A673 (cell line): ENCODE measurements at regions not wholly inside any gene's neighbourhood (a gene's known extent, or its start where the extent isn't known, plus 50 kb on each side); places are given as distances from the start of the nearest gene placed in this dataset.
"Not testable (repeated sequence)": the region's sequence is repeated elsewhere in the genome, so short reads cannot be mapped to it uniquely, and the experiment has no call there.

ENCODE experiments used
- BruUV-seq: library from RNA; stranded (reverse); fragments of 400-500 nt; replicated peaks from 2 replicates; lab custom pipeline; 2021; lab: Mats Ljungman, UMichigan
- CTCF ChIA-PET: fragments of 300-600 bp; sonication (Branson Sonifier 250); formaldehyde crosslinking; loops from one replicate; lab custom pipeline; 2022; ENCODE audit warnings: antibody characterized with exemption; lab: Charles Lee
- POLR2A ChIA-PET: fragments of 300-600 bp; sonication (Branson Sonifier 250); formaldehyde crosslinking; loops from one replicate; lab custom pipeline; 2022; ENCODE audit warnings: antibody characterized with exemption; ENCODE audit not compliant: low non-redundant PET; lab: Charles Lee
- DNase-seq: peaks from one replicate; pipeline ENCODE4 v3.0.0-alpha.2; 2015; ENCODE audit warnings: low spot score
- H3K27ac ChIP-seq: fragments of 200-600 bp; sonication (generic); 2 replicates; pipeline ENCODE4 v1.5.1; 2016; ENCODE audit warnings: mixed run types, low read depth, mild to moderate bottlenecking, mixed read lengths, antibody characterized with exemption, low read length; ENCODE audit not compliant: poor library complexity, severe bottlenecking
- H3K27me3 ChIP-seq: fragments of 200-600 bp; sonication (generic); replicated peaks from 2 replicates; pipeline ENCODE4 v1.6.1; 2017; ENCODE audit warnings: mixed run types, low read depth, mild to moderate bottlenecking, mixed read lengths, antibody characterized with exemption, low read length; ENCODE audit not compliant: insufficient read depth, poor library complexity
- H3K36me3 ChIP-seq: fragments of 200-600 bp; sonication (generic); 2 replicates; pipeline ENCODE4 v1.6.1; 2016; ENCODE audit warnings: mixed run types, mild to moderate bottlenecking, mixed read lengths, antibody characterized with exemption, low read length; ENCODE audit not compliant: insufficient read depth, poor library complexity, severe bottlenecking
- H3K4me1 ChIP-seq: fragments of 200-600 bp; sonication (generic); 2 replicates; pipeline ENCODE4 v1.6.1; 2017; ENCODE audit warnings: mixed run types, mild to moderate bottlenecking, mixed read lengths, antibody characterized with exemption, low read length; ENCODE audit not compliant: insufficient read depth, poor library complexity, severe bottlenecking
- H3K4me3 ChIP-seq: fragments of 200-600 bp; sonication (generic); 2 replicates; pipeline ENCODE4 v1.5.1; 2016; ENCODE audit warnings: low read depth, mixed run types, mild to moderate bottlenecking, mixed read lengths, low read length; ENCODE audit not compliant: poor library complexity, severe bottlenecking
- H3K9me3 ChIP-seq: fragments of 200-600 bp; sonication (generic); 2 replicates; pipeline ENCODE4 v1.6.1; 2016; ENCODE audit warnings: mixed run types, low read depth, mild to moderate bottlenecking, mixed read lengths, antibody characterized with exemption, low read length; ENCODE audit not compliant: poor library complexity, severe bottlenecking
- EZH2 ChIP-seq: fragments of 200-600 bp; sonication (generic); IDR thresholded peaks from 2 replicates; pipeline ENCODE4 v1.6.1; 2017; ENCODE audit warnings: borderline replicate concordance, low read depth, mild to moderate bottlenecking, mixed read lengths, antibody characterized with exemption, low read length; ENCODE audit not compliant: poor library complexity, severe bottlenecking
- intact Hi-C: fragments of 100-400 bp; cut with micrococcal nuclease; formaldehyde crosslinking; loops from one replicate; pipeline ENCODE4 v1.10.0; 2022; ENCODE audit not compliant: unreplicated experiment
- TF ChIP-seq, protein P1 (sequence below): fragments of 300-800, 200-600 bp; sonication (generic); conservative IDR thresholded peaks from 2 replicates; pipeline ENCODE4 v1.5.1; 2017; ENCODE audit warnings: low read depth, mild to moderate bottlenecking, antibody characterized with exemption, low read length, moderate library complexity, mixed read lengths

DNA sequence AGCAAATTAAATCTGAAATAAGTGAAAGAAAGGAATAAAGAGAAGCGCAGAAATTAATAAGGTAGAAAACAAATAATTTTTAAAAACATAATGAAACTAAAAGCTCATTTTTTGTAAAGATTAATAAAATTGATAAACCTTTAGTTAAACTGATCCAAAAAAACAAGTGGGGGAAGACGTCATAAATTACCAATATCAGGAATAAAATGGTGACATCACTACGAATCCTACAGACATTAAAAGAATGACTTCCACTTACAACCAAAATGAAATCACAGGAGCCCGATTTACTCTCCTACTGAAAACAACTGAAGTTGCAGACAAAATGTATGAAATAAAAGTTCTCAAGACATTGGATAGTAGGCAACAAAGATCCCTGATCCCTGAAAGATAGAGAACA, 68.1 kb upstream of the IFFO2 start:
- no peak overlapping the region for H3K27ac ChIP-seq
- TF ChIP-seq EZH2 = no peak
- TF ChIP-seq, protein P1, sequence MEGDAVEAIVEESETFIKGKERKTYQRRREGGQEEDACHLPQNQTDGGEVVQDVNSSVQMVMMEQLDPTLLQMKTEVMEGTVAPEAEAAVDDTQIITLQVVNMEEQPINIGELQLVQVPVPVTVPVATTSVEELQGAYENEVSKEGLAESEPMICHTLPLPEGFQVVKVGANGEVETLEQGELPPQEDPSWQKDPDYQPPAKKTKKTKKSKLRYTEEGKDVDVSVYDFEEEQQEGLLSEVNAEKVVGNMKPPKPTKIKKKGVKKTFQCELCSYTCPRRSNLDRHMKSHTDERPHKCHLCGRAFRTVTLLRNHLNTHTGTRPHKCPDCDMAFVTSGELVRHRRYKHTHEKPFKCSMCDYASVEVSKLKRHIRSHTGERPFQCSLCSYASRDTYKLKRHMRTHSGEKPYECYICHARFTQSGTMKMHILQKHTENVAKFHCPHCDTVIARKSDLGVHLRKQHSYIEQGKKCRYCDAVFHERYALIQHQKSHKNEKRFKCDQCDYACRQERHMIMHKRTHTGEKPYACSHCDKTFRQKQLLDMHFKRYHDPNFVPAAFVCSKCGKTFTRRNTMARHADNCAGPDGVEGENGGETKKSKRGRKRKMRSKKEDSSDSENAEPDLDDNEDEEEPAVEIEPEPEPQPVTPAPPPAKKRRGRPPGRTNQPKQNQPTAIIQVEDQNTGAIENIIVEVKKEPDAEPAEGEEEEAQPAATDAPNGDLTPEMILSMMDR = no peak
- BruUV-seq = no TSS peak
- no peaks in the 10 kb centered on the region for H3K9me3 ChIP-seq
- H3K36me3 ChIP-seq = no peaks in the 10 kb centered on the region
- DNase-seq = no peak
- POLR2A ChIA-PET = no interaction called here
- intact Hi-C loops = no loop called here
- CTCF ChIA-PET = no interaction called here
- H3K27me3 ChIP-seq = no peaks in the 10 kb centered on the region
- H3K4me1 ChIP-seq = peaks cover 8% of the 10 kb centered on the region
- no peak overlapping the region for H3K4me3 ChIP-seq

DNA sequence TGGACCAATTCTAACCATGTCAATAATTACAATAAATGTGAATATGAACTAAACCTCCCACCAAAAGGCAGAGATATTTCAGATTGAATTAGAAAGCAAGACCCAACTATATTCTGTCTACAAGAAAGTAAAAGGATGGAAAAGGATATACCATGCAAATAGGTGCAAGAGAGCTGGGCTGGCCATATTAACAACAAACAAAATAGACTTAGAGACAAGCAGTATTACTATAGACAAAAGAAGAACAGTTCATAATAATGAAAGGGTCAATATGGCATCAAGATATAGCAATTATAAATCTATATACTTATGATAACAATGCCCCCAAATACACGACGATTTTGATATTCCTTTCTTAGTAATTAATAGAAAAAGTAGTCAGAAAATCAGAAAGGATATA, 67.3 kb upstream of the IFFO2 start:
- ChIA-PET POLR2A (no interaction called here), CTCF (no interaction called here)
- Histone ChIP-seq H3K9me3 (no peaks in the 10 kb centered on the region), H3K4me1 (peaks cover 8% of the 10 kb centered on the region), H3K4me3 (no peak overlapping the region), H3K27ac (no peak overlapping the region), H3K36me3 (no peaks in the 10 kb centered on the region), H3K27me3 (no peaks in the 10 kb centered on the region)
- TF ChIP-seq EZH2 = no peak
- TF ChIP-seq, protein P1 = no peak
- DNase-seq = no peak
- no TSS peak for BruUV-seq
- intact Hi-C loops = no loop called here

DNA sequence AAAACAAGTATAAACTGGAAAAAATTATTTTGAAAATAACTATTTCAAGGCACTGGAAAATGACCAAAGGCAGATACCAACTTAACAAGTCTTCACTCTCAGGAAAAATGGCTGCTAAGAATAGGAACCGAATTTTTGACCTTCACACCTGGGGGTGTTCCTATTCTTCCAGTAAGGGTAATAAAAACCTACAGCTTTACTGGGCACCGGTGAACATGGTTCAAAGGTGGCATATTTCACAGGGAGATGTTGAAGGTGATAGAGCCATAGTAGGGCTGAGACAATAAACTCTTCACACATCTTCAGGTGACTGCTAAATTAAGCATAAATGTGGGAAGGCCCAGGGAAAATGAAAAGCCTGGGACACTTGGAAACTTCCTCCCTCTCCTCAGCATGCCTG, 65.4 kb upstream of the IFFO2 start:
- Histone ChIP-seq H3K27me3 (no peaks in the 10 kb centered on the region), H3K27ac (no peak overlapping the region), H3K4me1 (no peaks in the 10 kb centered on the region), H3K9me3 (no peaks in the 10 kb centered on the region), H3K36me3 (no peaks in the 10 kb centered on the region), H3K4me3 (no peak overlapping the region)
- no TSS peak for BruUV-seq
- TF ChIP-seq, protein P1 = no peak
- TF ChIP-seq EZH2 = no peak
- CTCF ChIA-PET = no interaction called here
- POLR2A ChIA-PET = no interaction called here
- intact Hi-C loops = no loop called here
- no peak for DNase-seq

GRCh38 chr1:19019288-19019687, 62.8 kb upstream of the IFFO2 start:
- BruUV-seq, intact Hi-C loops, H3K27ac ChIP-seq, CTCF ChIA-PET, POLR2A ChIA-PET, H3K4me1 ChIP-seq, H3K36me3 ChIP-seq, H3K4me3 ChIP-seq, H3K27me3 ChIP-seq, DNase-seq, H3K9me3 ChIP-seq: not testable (repeated sequence)
